ENCODE measurements at regions not wholly inside any gene's neighbourhood (a gene's known extent, or its start where the extent isn't known, plus 50 kb on each side); places are given as distances from the start of the nearest gene placed in this dataset.

DNA sequence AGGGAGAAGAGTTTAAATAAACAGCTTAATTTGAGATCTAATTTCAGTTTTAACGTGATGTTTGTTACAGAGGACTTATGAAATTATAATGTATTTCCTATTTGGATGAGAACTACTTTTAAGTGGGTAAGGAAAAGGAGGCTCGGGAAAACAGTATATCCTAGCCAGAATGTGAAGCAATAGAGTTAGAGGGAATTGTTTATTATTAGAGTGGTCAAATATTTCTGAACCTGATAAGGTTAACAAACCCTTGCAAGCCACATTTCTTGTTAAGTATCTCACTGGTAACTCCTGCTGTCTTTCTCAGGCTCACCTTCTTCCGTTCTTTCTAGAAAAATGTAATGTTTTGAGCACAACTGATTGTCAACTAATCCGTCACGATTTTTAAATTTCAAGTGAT is 335.1 kb upstream of the MBL2 start:
- no peak overlapping the region for H3K27ac ChIP-seq
- TF ChIP-seq, protein P1, sequence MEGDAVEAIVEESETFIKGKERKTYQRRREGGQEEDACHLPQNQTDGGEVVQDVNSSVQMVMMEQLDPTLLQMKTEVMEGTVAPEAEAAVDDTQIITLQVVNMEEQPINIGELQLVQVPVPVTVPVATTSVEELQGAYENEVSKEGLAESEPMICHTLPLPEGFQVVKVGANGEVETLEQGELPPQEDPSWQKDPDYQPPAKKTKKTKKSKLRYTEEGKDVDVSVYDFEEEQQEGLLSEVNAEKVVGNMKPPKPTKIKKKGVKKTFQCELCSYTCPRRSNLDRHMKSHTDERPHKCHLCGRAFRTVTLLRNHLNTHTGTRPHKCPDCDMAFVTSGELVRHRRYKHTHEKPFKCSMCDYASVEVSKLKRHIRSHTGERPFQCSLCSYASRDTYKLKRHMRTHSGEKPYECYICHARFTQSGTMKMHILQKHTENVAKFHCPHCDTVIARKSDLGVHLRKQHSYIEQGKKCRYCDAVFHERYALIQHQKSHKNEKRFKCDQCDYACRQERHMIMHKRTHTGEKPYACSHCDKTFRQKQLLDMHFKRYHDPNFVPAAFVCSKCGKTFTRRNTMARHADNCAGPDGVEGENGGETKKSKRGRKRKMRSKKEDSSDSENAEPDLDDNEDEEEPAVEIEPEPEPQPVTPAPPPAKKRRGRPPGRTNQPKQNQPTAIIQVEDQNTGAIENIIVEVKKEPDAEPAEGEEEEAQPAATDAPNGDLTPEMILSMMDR (IDR thresholded peaks at IDR 0.05), result no peak
- TF ChIP-seq ZFX (IDR thresholded peaks at IDR 0.05; ENCODE audit: borderline replicate concordance), result no peak

DNA sequence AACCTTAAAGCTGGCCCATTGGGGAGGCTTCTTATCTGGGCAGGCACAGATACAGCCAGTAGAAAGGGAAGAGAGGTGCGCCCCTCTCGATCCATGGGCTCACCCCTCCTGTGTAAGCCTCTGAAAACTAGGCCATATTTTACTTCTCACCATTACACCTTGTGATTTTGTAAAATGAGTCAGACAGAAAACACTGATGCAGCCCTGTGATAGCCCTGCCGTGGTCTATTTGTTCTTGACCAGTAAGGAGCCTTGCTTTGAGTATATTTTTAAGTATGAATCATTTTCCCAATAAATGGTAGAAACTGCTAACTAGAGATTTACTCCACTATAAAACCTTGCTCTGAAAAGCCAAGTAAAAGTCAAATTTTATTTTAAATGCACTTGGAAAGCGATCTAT is 329.8 kb upstream of the MBL2 start:
- no peak overlapping the region for H3K27ac ChIP-seq
- no peak for TF ChIP-seq ZFX (IDR thresholded peaks at IDR 0.05; ENCODE audit: borderline replicate concordance)
- TF ChIP-seq, protein P1 (IDR thresholded peaks at IDR 0.05), result no peak

DNA sequence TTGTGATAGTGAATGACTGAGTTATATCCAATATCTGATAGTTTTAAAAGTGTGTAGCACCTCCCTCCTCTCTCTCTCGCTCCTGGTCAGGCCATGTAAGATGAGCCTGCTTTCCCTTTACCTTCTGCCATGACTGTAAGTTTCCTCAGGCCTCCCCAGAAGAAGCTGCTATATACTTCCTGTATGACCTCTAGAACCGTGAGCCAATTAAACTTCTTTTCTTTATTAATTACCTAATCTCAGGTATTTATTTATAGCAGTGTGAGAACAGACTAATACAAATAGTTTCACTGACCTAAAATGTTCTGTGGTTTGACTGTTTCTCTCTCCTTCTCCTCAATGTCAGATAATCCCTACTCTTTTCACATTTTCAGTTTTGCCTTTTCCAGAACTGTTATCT is 321.3 kb upstream of the MBL2 start:
- TF ChIP-seq ZFX (IDR thresholded peaks at IDR 0.05; ENCODE audit: borderline replicate concordance), result no peak
- TF ChIP-seq, protein P1 (IDR thresholded peaks at IDR 0.05), result no peak
- no peak overlapping the region for H3K27ac ChIP-seq

DNA sequence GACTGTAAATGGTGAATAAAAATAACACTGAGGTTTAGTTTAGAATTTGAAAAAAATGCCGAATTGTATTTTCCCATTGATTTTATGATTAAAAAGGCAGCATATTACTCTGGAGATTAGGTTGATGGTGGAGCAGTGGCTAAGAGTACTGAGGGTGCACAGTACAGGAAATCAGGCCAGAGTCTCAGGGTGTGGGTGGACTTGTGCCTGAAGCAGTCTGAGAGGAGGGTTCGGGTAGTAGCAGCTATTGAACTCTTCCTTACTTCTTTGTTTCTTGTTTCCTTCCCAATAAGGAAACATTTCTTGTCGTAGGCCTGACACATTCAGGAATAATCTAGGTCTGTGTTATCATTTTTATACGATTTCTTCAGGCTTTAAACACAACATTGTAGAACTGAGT is 319.0 kb upstream of the MBL2 start:
- no peak overlapping the region for H3K27ac ChIP-seq
- no peak for TF ChIP-seq ZFX (IDR thresholded peaks at IDR 0.05; ENCODE audit: borderline replicate concordance)
- TF ChIP-seq, protein P1 (IDR thresholded peaks at IDR 0.05), result no peak

DNA sequence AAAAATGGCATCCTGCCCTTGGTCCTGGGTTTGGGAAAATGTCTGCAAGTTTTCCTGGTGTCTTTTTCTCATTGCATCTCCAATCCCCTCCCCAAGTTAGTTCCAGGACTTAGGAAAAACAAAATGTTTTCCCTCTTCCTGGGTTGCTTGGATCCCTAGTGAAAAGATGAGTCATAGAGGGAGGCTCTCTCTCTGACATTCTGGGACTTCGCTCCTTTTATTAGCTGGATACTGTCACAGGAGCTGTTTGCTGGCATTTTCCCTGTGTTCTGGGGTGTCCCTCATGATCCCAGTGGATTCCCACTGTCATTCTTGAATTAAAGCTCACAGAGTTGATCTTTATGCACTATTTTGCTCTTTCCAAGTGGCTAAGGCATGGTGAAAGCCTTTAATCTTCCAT is 316.4 kb upstream of the MBL2 start:
- TF ChIP-seq, protein P1 (IDR thresholded peaks at IDR 0.05), result no peak
- no peak for TF ChIP-seq ZFX (IDR thresholded peaks at IDR 0.05; ENCODE audit: borderline replicate concordance)
- no peak overlapping the region for H3K27ac ChIP-seq

DNA sequence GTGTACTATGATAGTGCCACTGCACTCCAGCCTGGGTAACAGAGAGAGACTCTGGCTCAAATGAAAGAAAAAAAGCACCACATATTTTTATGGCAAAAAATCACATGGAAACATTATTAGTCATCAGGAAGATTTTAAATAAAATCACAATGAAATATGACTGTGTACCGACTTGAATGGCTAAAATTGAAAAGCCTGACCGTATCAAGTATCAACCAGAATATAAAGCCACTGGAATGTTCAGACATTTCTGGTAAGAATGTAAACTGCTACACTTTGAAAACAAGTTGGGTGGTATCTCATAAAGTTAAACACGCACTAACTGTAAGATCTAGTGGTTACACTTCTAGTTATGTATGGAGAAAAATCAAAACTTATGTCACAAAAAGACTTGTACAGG is 306.7 kb upstream of the MBL2 start:
- TF ChIP-seq, protein P1 (IDR thresholded peaks at IDR 0.05), result no peak
- no peak for TF ChIP-seq ZFX (IDR thresholded peaks at IDR 0.05; ENCODE audit: borderline replicate concordance)
- H3K27ac ChIP-seq, result no peak overlapping the region

DNA sequence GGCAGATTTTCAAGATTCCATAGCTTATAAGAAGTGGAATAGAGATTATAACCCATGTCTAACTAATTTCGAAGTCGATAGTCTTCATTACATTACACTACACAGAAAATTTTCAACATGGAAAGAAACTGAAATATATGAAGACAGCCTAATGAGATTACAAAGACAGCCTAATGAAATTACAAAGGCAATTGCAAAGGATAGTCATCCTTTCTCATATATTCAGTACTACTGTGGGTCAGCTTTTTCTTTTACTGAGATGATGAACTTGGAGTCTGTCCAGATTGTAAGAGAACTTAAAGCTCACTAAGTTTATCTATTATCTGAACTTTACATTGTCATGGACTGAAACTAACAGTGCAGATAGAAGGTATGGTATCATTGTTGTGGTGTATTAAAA is 304.4 kb upstream of the MBL2 start:
- TF ChIP-seq, protein P1 (IDR thresholded peaks at IDR 0.05), result no peak
- no peak for TF ChIP-seq ZFX (IDR thresholded peaks at IDR 0.05; ENCODE audit: borderline replicate concordance)
- H3K27ac ChIP-seq, result no peak overlapping the region

Data from 22Rv1 (cell line).